Caco-2 (cell line): ENCODE measurements at regions not wholly inside any gene's neighbourhood (a gene's known extent, or its start where the extent isn't known, plus 50 kb on each side); places are given as distances from the start of the nearest gene placed in this dataset.

ENCODE experiments used
- BruUV-seq: library from RNA; stranded (reverse); fragments of 400-500 nt; replicated peaks from 2 replicates; lab custom pipeline; 2021; lab: Mats Ljungman, UMichigan
- CTCF ChIA-PET: fragments of 300-600 bp; sonication (Branson Sonifier 250); formaldehyde crosslinking; loops from one replicate; lab custom pipeline; 2022; ENCODE audit warnings: antibody characterized with exemption; lab: Charles Lee
- POLR2A ChIA-PET: fragments of 300-600 bp; sonication (Branson Sonifier 250); formaldehyde crosslinking; loops from one replicate; lab custom pipeline; 2022; ENCODE audit warnings: antibody characterized with exemption; lab: Charles Lee
- DNase-seq, 2 experiments: peaks; one replicate each; pipeline versions ENCODE4 v3.0.0 to v3.0.0-alpha.2; 2020 to 2022
- H3K27me3 ChIP-seq: replicated peaks from 2 replicates; pipeline ENCODE4 v1.6.0; 2011; ENCODE audit warnings: low read length; ENCODE audit not compliant: control insufficient read depth, insufficient read depth
- H3K36me3 ChIP-seq: 2 replicates; pipeline ENCODE4 v1.5.1; 2011; ENCODE audit warnings: low read length; ENCODE audit not compliant: control insufficient read depth, insufficient read depth
- H3K4me1 ChIP-seq: fragments of 250-450 bp; sonication (Bioruptor Pico); 2 replicates; pipeline ENCODE4 v1.5.1; 2020; ENCODE audit warnings: mild to moderate bottlenecking
- H3K4me3 ChIP-seq: 2 replicates; pipeline ENCODE4 v1.5.1; 2011; ENCODE audit warnings: low read depth, mild to moderate bottlenecking, control low read depth, low read length
- H3K9me3 ChIP-seq: fragments of 250-450 bp; sonication (Bioruptor Pico); 2 replicates; pipeline ENCODE4 v1.5.1; 2020; ENCODE audit warnings: mild to moderate bottlenecking, moderate library complexity
- H3K27ac Mint-ChIP-seq: one replicate; pipeline ENCODE4 v1.8.0; 2022; ENCODE audit warnings: mixed read lengths; ENCODE audit not compliant: unreplicated experiment
- H3K27me3 Mint-ChIP-seq: one replicate; pipeline ENCODE4 v1.8.0; 2022; ENCODE audit warnings: mixed read lengths; ENCODE audit not compliant: insufficient read depth, unreplicated experiment
- H3K36me3 Mint-ChIP-seq: one replicate; pipeline ENCODE4 v1.8.0; 2022; ENCODE audit warnings: mild to moderate bottlenecking, mixed read lengths; ENCODE audit not compliant: insufficient read depth, unreplicated experiment
- H3K4me1 Mint-ChIP-seq: one replicate; pipeline ENCODE4 v1.8.0; 2022; ENCODE audit warnings: low read depth, mixed read lengths; ENCODE audit not compliant: unreplicated experiment
- H3K4me3 Mint-ChIP-seq: one replicate; pipeline ENCODE4 v1.8.0; 2022; ENCODE audit warnings: mild to moderate bottlenecking, moderate library complexity, mixed read lengths; ENCODE audit not compliant: unreplicated experiment
- H3K9me3 Mint-ChIP-seq: one replicate; pipeline ENCODE4 v1.8.0; 2022; ENCODE audit warnings: mixed read lengths; ENCODE audit not compliant: unreplicated experiment
- intact Hi-C: fragments of 100-400 bp; cut with micrococcal nuclease; formaldehyde crosslinking; loops from one replicate; pipeline ENCODE4 v1.10.0; 2022; ENCODE audit not compliant: unreplicated experiment
- TF ChIP-seq, protein P1 (sequence below), 2 experiments: fragments of 200-600 bp in 1 of 2; IDR thresholded peaks; 1 replicate in 1 of 2; 2 replicates in 1 of 2; pipeline versions ENCODE4 v1.5.1 to v1.8.0; 2011 to 2022; ENCODE audit warnings: antibody characterized with exemption in 1 of 2, control low read depth in 1 of 2, inconsistent platforms in 1 of 2, low read depth in 1 of 2, low read length in 1 of 2, mild to moderate bottlenecking in 1 of 2, moderate library complexity in 1 of 2; ENCODE audit not compliant: insufficient read depth in 1 of 2, severe bottlenecking in 1 of 2, unreplicated experiment in 1 of 2

DNA sequence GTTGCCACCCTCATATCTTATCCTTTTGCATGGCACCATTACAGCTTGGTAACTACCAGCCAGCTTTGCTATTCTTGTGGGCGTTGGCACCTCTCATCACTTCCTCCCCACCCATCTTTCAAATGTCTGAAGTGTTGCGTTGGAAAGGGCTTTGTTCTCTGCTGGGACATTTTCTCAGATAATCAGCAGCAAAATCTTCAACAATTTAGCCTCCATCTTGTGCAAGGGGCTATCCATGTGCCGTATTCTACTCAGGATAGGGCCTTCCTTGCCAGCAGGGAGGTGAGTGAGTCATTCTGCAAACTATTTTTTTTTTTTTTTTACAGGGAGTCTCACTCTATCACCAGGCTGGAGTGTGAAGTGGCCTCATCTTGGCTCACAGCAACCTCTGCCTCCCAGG is 62.1 kb upstream of the NUDT12 start:
- DNase-seq = no peak
- POLR2A ChIA-PET = no interaction called here
- Histone ChIP-seq H3K4me3 (no peak overlapping the region), H3K9me3 (no peaks in the 10 kb centered on the region), H3K36me3 (no peaks in the 10 kb centered on the region), H3K4me1 (no peaks in the 10 kb centered on the region), H3K27me3 (no peaks in the 10 kb centered on the region)
- Mint-ChIP-seq H3K4me1 (no peaks in the 10 kb centered on the region), H3K4me3 (no peak overlapping the region), H3K36me3 (no peaks in the 10 kb centered on the region), H3K27me3 (no peaks in the 10 kb centered on the region), H3K27ac (no peak overlapping the region), H3K9me3 (no peaks in the 10 kb centered on the region)
- no TSS peak for BruUV-seq
- TF ChIP-seq, protein P1, sequence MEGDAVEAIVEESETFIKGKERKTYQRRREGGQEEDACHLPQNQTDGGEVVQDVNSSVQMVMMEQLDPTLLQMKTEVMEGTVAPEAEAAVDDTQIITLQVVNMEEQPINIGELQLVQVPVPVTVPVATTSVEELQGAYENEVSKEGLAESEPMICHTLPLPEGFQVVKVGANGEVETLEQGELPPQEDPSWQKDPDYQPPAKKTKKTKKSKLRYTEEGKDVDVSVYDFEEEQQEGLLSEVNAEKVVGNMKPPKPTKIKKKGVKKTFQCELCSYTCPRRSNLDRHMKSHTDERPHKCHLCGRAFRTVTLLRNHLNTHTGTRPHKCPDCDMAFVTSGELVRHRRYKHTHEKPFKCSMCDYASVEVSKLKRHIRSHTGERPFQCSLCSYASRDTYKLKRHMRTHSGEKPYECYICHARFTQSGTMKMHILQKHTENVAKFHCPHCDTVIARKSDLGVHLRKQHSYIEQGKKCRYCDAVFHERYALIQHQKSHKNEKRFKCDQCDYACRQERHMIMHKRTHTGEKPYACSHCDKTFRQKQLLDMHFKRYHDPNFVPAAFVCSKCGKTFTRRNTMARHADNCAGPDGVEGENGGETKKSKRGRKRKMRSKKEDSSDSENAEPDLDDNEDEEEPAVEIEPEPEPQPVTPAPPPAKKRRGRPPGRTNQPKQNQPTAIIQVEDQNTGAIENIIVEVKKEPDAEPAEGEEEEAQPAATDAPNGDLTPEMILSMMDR (IDR thresholded peaks at IDR 0.05; ENCODE audit: insufficient read depth in 1 of 2, low read depth in 1 of 2, low read length in 1 of 2, severe bottlenecking in 1 of 2, unreplicated experiment in 1 of 2) = no peak
- intact Hi-C loops = no loop called here
- CTCF ChIA-PET = no interaction called here

DNA sequence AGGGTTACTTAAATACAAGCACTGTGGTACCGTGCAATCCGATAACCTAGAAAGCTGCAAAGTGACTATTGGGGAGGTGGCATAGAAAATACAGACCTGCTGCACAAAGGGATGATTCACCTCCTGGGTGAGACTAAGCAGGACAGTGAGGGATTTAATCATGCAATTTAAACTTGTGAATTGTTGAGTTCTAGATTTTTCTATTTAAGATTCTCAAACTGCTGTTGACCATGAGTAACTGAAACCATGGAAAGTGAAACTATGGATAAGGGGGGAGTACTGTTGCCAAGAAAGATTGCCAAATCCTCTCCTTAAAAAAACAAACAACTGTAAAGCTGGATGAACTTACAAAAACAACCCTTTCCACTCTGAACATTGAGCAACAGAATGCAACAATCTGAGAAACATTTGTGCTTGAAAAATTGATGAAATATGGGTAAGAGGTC is 61.5 kb upstream of the NUDT12 start:
- TF ChIP-seq, protein P1 (IDR thresholded peaks at IDR 0.05; ENCODE audit: insufficient read depth in 1 of 2, low read depth in 1 of 2, low read length in 1 of 2, severe bottlenecking in 1 of 2, unreplicated experiment in 1 of 2) = no peak

DNA sequence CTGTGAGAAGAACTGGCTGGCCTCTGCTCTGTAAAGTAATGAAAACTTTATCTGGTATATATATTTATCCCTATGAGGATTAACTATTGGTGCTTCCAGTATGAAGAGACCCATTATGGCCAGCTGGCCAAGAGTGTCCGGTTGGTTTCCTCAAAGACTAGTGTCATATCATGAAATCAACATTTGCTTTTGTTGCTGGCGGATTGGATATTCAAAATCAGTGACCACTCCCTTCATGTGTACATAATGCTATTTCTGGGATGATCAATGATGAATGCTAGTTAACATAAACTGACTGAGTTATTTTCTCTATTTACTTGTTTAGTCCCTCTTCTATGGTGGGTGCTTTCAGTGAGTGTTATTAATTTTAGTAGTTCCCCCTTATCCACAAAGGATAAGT is 60.8 kb upstream of the NUDT12 start:
- CTCF ChIA-PET = no interaction called here
- H3K36me3 Mint-ChIP-seq = no peaks in the 10 kb centered on the region

More for the DNA sequence above, 61.5 kb upstream of the NUDT12 start:
- Histone ChIP-seq H3K4me3 (no peak overlapping the region), H3K27me3 (no peaks in the 10 kb centered on the region), H3K9me3 (no peaks in the 10 kb centered on the region), H3K4me1 (no peaks in the 10 kb centered on the region), H3K36me3 (no peaks in the 10 kb centered on the region)
- no peak for DNase-seq
- no TSS peak for BruUV-seq
- Mint-ChIP-seq H3K27me3 (no peaks in the 10 kb centered on the region), H3K4me1 (no peaks in the 10 kb centered on the region), H3K27ac (no peak overlapping the region), H3K36me3 (no peaks in the 10 kb centered on the region), H3K9me3 (no peaks in the 10 kb centered on the region), H3K4me3 (no peak overlapping the region)
- ChIA-PET CTCF (no interaction called here), POLR2A (no interaction called here)
- intact Hi-C loops = no loop called here

More for the DNA sequence above, 60.8 kb upstream of the NUDT12 start:
- BruUV-seq = no TSS peak
- intact Hi-C loops = no loop called here
- no peaks in the 10 kb centered on the region for H3K9me3 ChIP-seq
- Mint-ChIP-seq H3K4me3 (no peak overlapping the region), H3K4me1 (no peaks in the 10 kb centered on the region), H3K27ac (no peak overlapping the region), H3K27me3 (no peaks in the 10 kb centered on the region), H3K9me3 (no peaks in the 10 kb centered on the region)
- no peak for DNase-seq
- POLR2A ChIA-PET = no interaction called here
- no peaks in the 10 kb centered on the region for H3K4me1 ChIP-seq
- TF ChIP-seq, protein P1 (IDR thresholded peaks at IDR 0.05; ENCODE audit: insufficient read depth in 1 of 2, low read depth in 1 of 2, low read length in 1 of 2, severe bottlenecking in 1 of 2, unreplicated experiment in 1 of 2) = no peak
- no peaks in the 10 kb centered on the region for H3K36me3 ChIP-seq
- H3K4me3 ChIP-seq = no peak overlapping the region
- H3K27me3 ChIP-seq = no peaks in the 10 kb centered on the region
